ENCODE measurements at regions not wholly inside any gene's neighbourhood (a gene's known extent, or its start where the extent isn't known, plus 50 kb on each side); places are given as distances from the start of the nearest gene placed in this dataset.
"Not testable (repeated sequence)": the region's sequence is repeated elsewhere in the genome, so short reads cannot be mapped to it uniquely, and the experiment has no call there.

GRCh38 chr10:21463436-21463835 lies 62.0 kb downstream of the SKIDA1 start:
- no peak for DNase-seq (ENCODE audit: low read depth)

DNA sequence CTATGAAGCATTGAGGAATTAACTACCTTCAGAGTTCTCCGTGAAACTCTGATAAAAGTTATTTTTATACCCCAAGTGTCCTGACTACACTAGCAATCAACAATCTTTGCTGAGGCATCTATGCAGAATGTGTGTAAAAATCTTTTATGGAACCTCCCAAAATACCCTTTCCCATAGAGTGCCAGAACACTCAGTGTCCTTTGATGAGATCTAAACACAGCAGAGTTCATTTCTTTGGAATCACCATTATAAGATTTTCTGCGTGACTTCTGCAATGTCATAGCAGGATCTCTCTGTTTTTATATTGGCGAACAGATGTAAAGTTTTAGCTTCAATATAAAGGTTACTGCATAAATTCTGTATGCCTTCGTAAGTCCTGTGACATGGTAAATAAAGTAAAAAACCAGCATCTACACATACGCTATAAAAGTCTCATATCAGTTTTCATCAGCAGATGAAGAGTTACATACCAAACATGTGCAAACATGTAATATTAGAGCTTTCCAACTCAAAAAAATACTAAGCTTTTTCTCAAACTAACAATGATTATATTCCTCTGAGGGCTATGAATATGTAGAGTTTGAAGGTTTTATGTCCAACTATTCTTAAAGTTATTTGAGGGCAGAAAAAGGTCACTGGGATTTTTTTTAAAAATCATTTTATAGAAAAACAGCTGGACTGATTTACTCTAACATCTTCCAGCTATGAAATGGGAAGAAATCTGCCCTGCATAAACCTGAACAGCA lies 67.2 kb downstream of the SKIDA1 start:
- no peak for DNase-seq (ENCODE audit: low read depth)

DNA sequence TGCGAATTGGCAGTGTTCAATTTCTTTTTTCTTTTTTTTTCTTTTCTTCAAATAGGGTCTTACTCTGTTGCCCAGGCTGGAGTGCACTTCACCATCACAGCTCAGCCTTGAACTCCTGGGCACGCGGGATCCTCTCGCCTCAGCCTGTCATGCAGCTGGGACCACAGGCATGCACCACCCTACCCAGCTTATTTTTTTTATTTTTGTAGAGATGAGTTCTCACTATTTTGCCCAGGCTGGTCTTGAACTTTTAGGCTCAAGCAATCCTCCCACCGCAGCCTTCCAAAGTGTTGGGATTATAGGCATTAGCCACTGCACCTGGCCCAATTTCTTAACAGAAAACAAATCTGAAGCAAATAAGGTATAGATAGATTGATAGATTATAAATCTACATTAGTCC lies 69.3 kb downstream of the SKIDA1 start:
- DNase-seq (ENCODE audit: low read depth), result no peak

DNA sequence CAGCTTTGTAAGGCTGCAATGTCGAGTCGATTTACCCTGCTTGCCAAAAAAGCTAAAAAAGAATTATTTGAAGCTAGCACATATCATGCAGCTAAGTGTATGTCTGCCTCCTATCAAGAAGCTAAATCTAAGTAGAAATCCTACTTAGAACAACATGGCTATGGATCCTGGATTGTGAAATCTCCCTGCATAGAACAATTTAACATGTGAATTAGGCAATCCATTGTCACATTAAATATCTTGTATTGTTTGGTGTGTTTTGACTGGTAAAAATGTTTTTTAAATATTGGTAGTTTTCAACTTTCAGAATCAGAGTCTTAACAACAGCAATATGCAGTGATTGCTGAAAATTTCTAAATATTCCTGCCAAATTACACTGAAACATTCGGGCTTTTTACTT lies 73.3 kb downstream of the SKIDA1 start:
- no peak for DNase-seq (ENCODE audit: low read depth)

GRCh38 chr10:21449288-21449966 lies 76.1 kb downstream of the SKIDA1 start:
- DNase-seq (ENCODE audit: low read depth), result no peak

DNA sequence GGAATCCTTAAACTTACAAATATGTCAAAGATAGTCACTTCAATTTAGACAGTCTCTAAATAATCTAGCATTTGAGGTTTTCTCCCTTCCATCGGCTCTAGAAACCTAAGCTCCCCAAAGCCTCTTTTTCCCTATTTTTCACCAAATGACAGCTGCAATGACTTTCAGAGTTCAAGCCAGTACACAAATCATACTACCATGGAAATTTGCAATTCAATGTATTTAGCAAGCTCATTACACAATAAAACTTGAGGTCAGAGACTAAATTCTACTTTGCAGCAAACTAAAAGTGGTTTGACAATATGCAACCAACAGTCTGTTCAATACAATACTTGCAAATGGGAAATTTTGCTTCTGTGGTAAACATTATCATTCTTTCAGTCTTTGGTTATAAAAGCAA lies 80.3 kb downstream of the SKIDA1 start:
- no peak for DNase-seq (ENCODE audit: low read depth)

DNA sequence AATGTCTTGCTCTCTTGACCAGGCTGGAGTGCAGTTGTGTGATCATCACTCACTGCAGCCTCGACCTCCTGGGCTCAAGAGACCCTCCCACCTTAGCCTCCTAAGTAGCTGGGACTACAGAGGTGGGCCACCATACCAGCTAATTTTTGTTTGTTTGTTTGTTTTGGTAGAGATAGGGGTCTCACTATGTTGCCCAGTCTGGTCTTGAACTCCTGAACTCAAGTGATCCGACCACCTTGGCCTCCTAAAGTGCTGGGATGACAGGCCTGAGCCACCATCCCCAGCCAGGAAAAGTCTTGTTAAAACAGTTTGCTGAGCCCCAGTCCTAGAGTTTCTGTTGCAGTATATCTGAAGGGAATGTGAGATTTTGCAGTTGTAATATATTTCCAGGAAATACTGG lies 83.9 kb downstream of the SKIDA1 start:
- DNase-seq (ENCODE audit: low read depth), result no peak

- DNase-seq (ENCODE audit: low read depth), result not testable (repeated sequence)
Measured at GRCh38 chr10:21438914-21439313, 86.6 kb downstream of the SKIDA1 start.

GRCh38 chr10:21437770-21438382 lies 87.6 kb downstream of the SKIDA1 start:
- DNase-seq (ENCODE audit: low read depth), result no peak

DNA sequence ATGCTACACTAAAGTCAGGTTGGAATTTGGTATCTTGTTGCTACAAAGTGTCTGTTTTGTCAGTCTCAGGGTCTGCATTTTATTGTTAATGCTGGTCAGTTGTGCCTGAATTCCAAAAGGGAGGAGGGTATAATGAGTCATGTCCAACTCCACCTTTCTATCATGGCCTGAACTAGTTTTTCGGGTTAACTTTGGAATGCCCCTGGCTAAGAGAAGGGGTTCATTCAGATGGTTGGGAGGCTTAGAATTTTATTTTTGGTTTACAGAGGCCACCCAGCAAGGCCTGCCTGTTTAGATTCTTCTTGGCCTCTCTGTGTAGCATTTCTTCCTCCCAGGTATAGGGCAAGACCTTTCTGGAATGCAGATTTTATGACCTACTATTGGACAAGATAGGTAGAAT lies 93.2 kb downstream of the SKIDA1 start:
- DNase-seq (ENCODE audit: low read depth), result no peak

GRCh38 chr10:21431799-21432198 lies 93.7 kb downstream of the SKIDA1 start:
- DNase-seq (ENCODE audit: low read depth), result no peak

DNA sequence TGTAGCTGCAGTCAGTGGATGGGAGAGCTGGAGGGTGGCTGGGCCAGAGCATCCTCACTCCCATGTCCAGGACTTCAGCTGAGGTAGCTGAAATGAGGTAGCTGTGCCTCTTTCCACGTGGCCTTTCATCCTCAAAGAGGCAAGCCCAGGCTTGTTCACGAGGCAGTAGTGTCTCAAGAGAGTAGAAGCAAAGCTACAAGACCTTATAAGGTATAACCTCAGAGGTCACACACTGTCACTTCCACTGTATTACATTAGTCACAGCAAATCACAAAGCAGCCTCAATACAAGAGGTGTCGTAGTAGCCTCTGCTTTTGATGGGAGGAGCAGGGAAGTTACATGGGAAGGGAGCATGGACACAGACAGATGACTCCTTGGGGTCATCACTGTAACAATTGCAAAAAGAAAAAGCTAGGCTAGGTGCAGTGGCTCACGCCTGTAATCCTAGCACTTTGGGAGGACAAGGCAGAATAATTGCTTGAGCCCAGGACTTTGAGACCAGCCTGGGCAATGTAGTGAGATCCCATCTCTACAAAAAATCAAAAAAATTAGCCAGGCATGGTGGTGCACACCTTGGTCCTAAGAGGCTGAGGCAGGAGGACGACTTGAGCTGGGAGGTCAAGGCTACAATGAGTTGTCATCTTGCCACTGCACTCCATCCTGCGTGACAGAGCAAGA lies 97.5 kb downstream of the SKIDA1 start:
- no peak for DNase-seq (ENCODE audit: low read depth)

- DNase-seq (ENCODE audit: low read depth), result no peak
Measured at GRCh38 chr10:21424459-21424861, 101.0 kb downstream of the SKIDA1 start.

- no peak for DNase-seq (ENCODE audit: low read depth)
Measured at GRCh38 chr10:21423850-21424249, 101.6 kb downstream of the SKIDA1 start.

- DNase-seq (ENCODE audit: low read depth), result no peak
Measured at GRCh38 chr10:21423338-21423737, 102.1 kb downstream of the SKIDA1 start.

- no peak for DNase-seq (ENCODE audit: low read depth)
Measured at GRCh38 chr10:21421794-21422193, 103.7 kb downstream of the SKIDA1 start.

DNA sequence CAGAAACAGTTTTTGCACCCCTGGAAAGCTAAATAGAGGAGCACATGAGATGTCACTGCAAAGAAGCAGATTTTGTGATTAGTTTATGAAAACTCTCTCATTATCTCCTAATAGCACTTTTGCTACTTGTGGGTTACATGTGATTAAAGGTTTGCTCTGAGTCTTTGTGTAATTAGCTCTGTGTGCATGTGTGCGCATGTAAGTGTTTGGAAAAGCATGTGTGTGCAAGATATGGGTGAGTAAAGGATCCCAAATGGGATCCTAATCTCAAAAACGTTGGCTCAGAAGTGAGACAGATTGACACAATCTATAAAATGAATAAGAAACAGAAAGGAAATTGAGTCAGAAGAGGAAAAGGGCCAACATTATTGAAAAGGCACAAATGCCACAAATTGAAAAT lies 104.5 kb downstream of the SKIDA1 start:
- no peak for DNase-seq (ENCODE audit: low read depth)

DNA sequence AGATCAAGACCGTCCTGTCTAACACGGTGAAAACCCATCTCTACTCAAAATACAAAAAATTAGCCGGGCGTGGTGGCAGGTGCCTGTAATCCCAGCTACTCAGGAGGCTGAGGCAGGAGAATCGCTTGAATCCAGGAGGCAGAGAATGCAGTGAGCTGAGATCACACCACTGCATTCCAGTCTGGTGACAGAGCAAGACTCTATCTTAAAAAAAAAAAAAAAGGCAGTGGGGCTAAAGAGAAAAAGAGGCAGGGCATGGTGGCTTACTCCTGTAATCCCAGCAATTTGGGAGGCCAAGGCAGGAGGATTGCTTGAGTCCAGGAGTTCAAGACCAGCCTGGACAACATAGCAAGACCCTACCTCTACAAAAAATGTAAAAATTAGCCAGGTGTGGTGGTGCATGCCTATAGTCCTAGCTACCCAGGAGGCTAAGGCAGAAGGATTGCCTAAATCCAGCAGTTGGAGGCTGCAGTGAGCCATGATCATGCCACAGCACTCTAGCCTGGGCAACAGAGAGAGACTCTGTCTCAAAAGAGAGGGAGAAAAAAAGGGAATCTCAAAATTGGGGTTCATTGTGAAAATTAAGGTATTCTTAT lies 106.4 kb downstream of the SKIDA1 start:
- peak; percentile 50 for DNase-seq (ENCODE audit: low read depth)

GRCh38 chr10:21417172-21417712 lies 108.2 kb downstream of the SKIDA1 start:
- no peak for DNase-seq (ENCODE audit: low read depth)

GRCh38 chr10:21413680-21414079 lies 111.8 kb downstream of the SKIDA1 start:
- no peak for DNase-seq (ENCODE audit: low read depth)

- no peak for DNase-seq (ENCODE audit: low read depth)
Measured at GRCh38 chr10:21413268-21413667, 112.2 kb downstream of the SKIDA1 start.
